IMR-90 (cell line): ENCODE measurements at regions not wholly inside any gene's neighbourhood (a gene's known extent, or its start where the extent isn't known, plus 50 kb on each side); places are given as distances from the start of the nearest gene placed in this dataset.

Experiments used
- ATAC-seq: fragments of 200-7000 bp; cut with Tn5 transposase; 2 replicates; pipeline ENCODE4 v1.9.1; 2020; ENCODE audit warnings: low read depth, mild to moderate bottlenecking, moderate library complexity
- BruUV-seq: library from RNA; stranded (reverse); fragments of 400-500 nt; replicated peaks from 2 replicates; lab custom pipeline; 2021; lab: Mats Ljungman, UMichigan
- CTCF ChIA-PET: fragments of 300-600 bp; formaldehyde crosslinking; extraction: SDS; loops from one replicate; lab custom pipeline; 2021; ENCODE audit warnings: antibody characterized with exemption; lab: Yijun Ruan, JAX
- POLR2A ChIA-PET: fragments of 300-600 bp; sonication (Branson Sonifier 250); formaldehyde crosslinking; loops from one replicate; lab custom pipeline; 2022; ENCODE audit warnings: antibody characterized with exemption; ENCODE audit not compliant: unreplicated experiment; lab: Charles Lee
- DNase-seq: peaks from one replicate; pipeline ENCODE4 v3.0.0; 2013
- H2AFZ ChIP-seq: replicated peaks from 2 replicates; pipeline ENCODE3; 2013; ENCODE audit warnings: low read length, mild to moderate bottlenecking; ENCODE audit not compliant: poor library complexity
- H2AK5ac ChIP-seq: 2 replicates; pipeline ENCODE4 v1.6.1; 2013; ENCODE audit warnings: low read depth, low read length, inconsistent platforms
- H2AK9ac ChIP-seq: replicated peaks from 2 replicates; pipeline ENCODE3; 2013; ENCODE audit warnings: mild to moderate bottlenecking, low read depth, low read length, moderate library complexity; ENCODE audit not compliant: poor library complexity
- H2BK120ac ChIP-seq: 2 replicates; pipeline ENCODE4 v1.6.1; 2013; ENCODE audit warnings: low read depth, low read length, inconsistent platforms
- H2BK15ac ChIP-seq: 3 replicates; pipeline ENCODE4 v1.6.1; 2013; ENCODE audit warnings: low read depth, low read length, inconsistent platforms
- H2BK20ac ChIP-seq: 2 replicates; pipeline ENCODE4 v1.6.1; 2013; ENCODE audit warnings: low read depth, mild to moderate bottlenecking, inconsistent platforms, low read length, moderate library complexity
- H2BK5ac ChIP-seq: 2 replicates; pipeline ENCODE4 v1.6.1; 2013; ENCODE audit warnings: mild to moderate bottlenecking, low read depth, low read length, inconsistent platforms; ENCODE audit not compliant: poor library complexity, severe bottlenecking
- H3K14ac ChIP-seq: replicated peaks from 2 replicates; pipeline ENCODE4 v1.6.1; 2013; ENCODE audit warnings: low read depth, low read length, inconsistent platforms
- H3K18ac ChIP-seq: 2 replicates; pipeline ENCODE4 v1.6.1; 2013; ENCODE audit warnings: low read depth, low read length, control low read depth
- H3K23ac ChIP-seq: 2 replicates; pipeline ENCODE4 v1.6.1; 2013; ENCODE audit warnings: low read depth, low read length, inconsistent platforms
- H3K27ac ChIP-seq: 2 replicates; pipeline ENCODE4 v1.5.1; 2013; ENCODE audit warnings: mild to moderate bottlenecking, control low read depth, low read length; ENCODE audit not compliant: insufficient read depth
- H3K27me3 ChIP-seq: 2 replicates; pipeline ENCODE4 v1.6.1; 2013; ENCODE audit warnings: low read length; ENCODE audit not compliant: control insufficient read depth, insufficient read depth
- H3K36me3 ChIP-seq: 2 replicates; pipeline ENCODE4 v1.6.1; 2013; ENCODE audit warnings: low read length, mixed read lengths; ENCODE audit not compliant: control insufficient read depth, insufficient read depth
- H3K4ac ChIP-seq: 2 replicates; pipeline ENCODE4 v1.6.1; 2013; ENCODE audit warnings: low read depth, low read length, inconsistent platforms
- H3K4me1 ChIP-seq: 2 replicates; pipeline ENCODE4 v1.6.1; 2013; ENCODE audit warnings: low read length, mixed read lengths; ENCODE audit not compliant: control insufficient read depth, insufficient read depth
- H3K4me2 ChIP-seq: 2 replicates; pipeline ENCODE4 v1.6.1; 2013; ENCODE audit warnings: low read depth, mild to moderate bottlenecking, control low read depth, low read length, moderate library complexity
- H3K4me3 ChIP-seq: 2 replicates; pipeline ENCODE4 v1.5.1; 2013; ENCODE audit warnings: low read depth, mild to moderate bottlenecking, control low read depth, low read length, moderate library complexity; ENCODE audit not compliant: insufficient read depth
- H3K56ac ChIP-seq: 2 replicates; pipeline ENCODE4 v1.6.1; 2013; ENCODE audit warnings: low read length, inconsistent platforms; ENCODE audit not compliant: insufficient read depth; ENCODE audit errors: extremely low read depth
- H3K79me1 ChIP-seq, 2 experiments: 2 replicates each; pipeline ENCODE4 v1.6.1; 2013; ENCODE audit warnings: low read length in 2 of 2, inconsistent platforms in 1 of 2, low read depth in 1 of 2
- H3K9ac ChIP-seq: 2 replicates; pipeline ENCODE4 v1.6.1; 2013; ENCODE audit warnings: low read depth, low read length, control low read depth
- H3K9me1 ChIP-seq: 2 replicates; pipeline ENCODE4 v1.6.1; 2013; ENCODE audit warnings: low read length, inconsistent platforms; ENCODE audit not compliant: insufficient read depth
- H3K9me3 ChIP-seq: 2 replicates; pipeline ENCODE4 v1.6.1; 2013; ENCODE audit warnings: low read length; ENCODE audit not compliant: control insufficient read depth, insufficient read depth
- H4K20me1 ChIP-seq: 2 replicates; pipeline ENCODE4 v1.6.1; 2013; ENCODE audit warnings: low read length, inconsistent platforms; ENCODE audit not compliant: insufficient read depth
- H4K5ac ChIP-seq: 2 replicates; pipeline ENCODE4 v1.6.1; 2013; ENCODE audit warnings: mild to moderate bottlenecking, low read depth, low read length, control low read depth
- H4K8ac ChIP-seq, 2 experiments: 2 replicates each; pipeline ENCODE4 v1.6.1; 2013; ENCODE audit warnings: low read depth in 2 of 2, low read length in 2 of 2, control low read depth in 1 of 2, inconsistent platforms in 1 of 2
- H4K91ac ChIP-seq: 2 replicates; pipeline ENCODE4 v1.6.1; 2013; ENCODE audit warnings: low read depth, low read length, inconsistent platforms; ENCODE audit not compliant: insufficient read depth
- BHLHE40 ChIP-seq: fragments of 150-350 bp; IDR thresholded peaks from 2 replicates; pipeline ENCODE4 v1.6.1; 2016; ENCODE audit warnings: mild to moderate bottlenecking, low read depth, low read length
- CHD1 ChIP-seq: IDR thresholded peaks from 2 replicates; pipeline ENCODE4 v1.6.1; 2012; ENCODE audit warnings: low read depth, low read length, improper control_type of control experiment
- MAZ ChIP-seq: IDR thresholded peaks from 2 replicates; pipeline ENCODE4 v1.6.1; 2012; ENCODE audit warnings: low read depth, mild to moderate bottlenecking, low read length, improper control_type of control experiment, moderate library complexity, borderline replicate concordance
- MXI1 ChIP-seq: IDR thresholded peaks from 2 replicates; pipeline ENCODE4 v1.6.1; 2012; ENCODE audit warnings: low read depth, mild to moderate bottlenecking, low read length, moderate library complexity, borderline replicate concordance
- WGBS, 2 experiments: methylation state at CpG; one replicate each; pipeline versions ENCODE4 v1.1.5 to v1.1.7; 2013; ENCODE audit warnings: missing lambda C conversion rate in 2 of 2; ENCODE audit not compliant: insufficient read length in 1 of 2; ENCODE audit errors: extremely low coverage in 2 of 2; 5-methylcytosine and 5-hydroxymethylcytosine counted together
- dilution Hi-C: fragments of 300-500 bp; cut with HindIII; formaldehyde crosslinking; loops from one replicate; pipeline ENCODE4 v1.14.3; 2018; ENCODE audit warnings: low sequenced_read_pairs; ENCODE audit not compliant: unreplicated experiment
- in situ Hi-C: fragments of 300-500 bp; cut with MboI; formaldehyde crosslinking; loops from 3 replicates; pipeline ENCODE4 v1.14.3; 2019; ENCODE audit warnings: low sequenced_read_pairs, inconsistent platforms, mixed read lengths
- intact Hi-C: fragments of 100-400 bp; cut with micrococcal nuclease; formaldehyde crosslinking; loops from 2 replicates; pipeline ENCODE4 v1.10.0; 2022

DNA sequence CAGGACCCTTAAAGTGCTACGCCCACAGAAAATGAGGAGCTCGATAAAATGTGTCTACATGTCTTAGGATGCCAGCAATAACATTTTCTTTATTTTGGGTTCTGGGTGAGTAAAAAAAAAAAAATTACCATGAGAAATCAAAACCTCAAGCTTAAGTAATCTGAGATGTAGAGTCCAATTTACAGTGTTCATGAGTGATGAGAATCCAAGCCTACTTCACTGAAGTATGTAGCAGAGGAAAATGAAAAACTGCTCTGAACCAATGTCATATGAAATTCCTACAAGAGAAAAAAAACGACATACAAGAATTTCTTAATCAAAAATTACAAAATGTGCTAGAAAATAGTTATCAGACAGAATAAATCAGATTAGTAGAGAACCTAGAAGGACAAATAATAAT is 274.4 kb downstream of the HTR7 start:
- H3K14ac ChIP-seq = no peak overlapping the region
- H3K9me3 ChIP-seq = no peaks in the 10 kb centered on the region
- H3K4ac ChIP-seq = no peak overlapping the region
- no peaks in the 10 kb centered on the region for H3K79me1 ChIP-seq
- no peak overlapping the region for H2AK5ac ChIP-seq
- H4K8ac ChIP-seq = no peak overlapping the region
- DNase-seq = no peak
- H3K4me3 ChIP-seq = no peak overlapping the region
- no peak for TF ChIP-seq CHD1
- no peak for TF ChIP-seq MAZ
- TF ChIP-seq BHLHE40 = no peak
- TF ChIP-seq MXI1 = no peak
- H3K27ac ChIP-seq = no peak overlapping the region
- H2BK20ac ChIP-seq = no peak overlapping the region
- no peak for ATAC-seq
- H2BK15ac ChIP-seq = no peak overlapping the region
- no peak overlapping the region for H2BK5ac ChIP-seq
- no peak overlapping the region for H2AK9ac ChIP-seq
- no peaks in the 10 kb centered on the region for H3K27me3 ChIP-seq
- H3K56ac ChIP-seq = no peak overlapping the region
- no peak overlapping the region for H4K91ac ChIP-seq
- peaks cover 2% of the 10 kb centered on the region; the same call in 1 of the 2 replicates for H3K4me1 ChIP-seq
- BruUV-seq = no TSS peak
- ChIA-PET POLR2A (no interaction called here), CTCF (interaction anchor here (0.6 to 1.0 kb wide), 2 partner anchors 9 to 87 kb away, joined by 3 read pairs; no protein-coding TSS in a partner anchor)
- H2AFZ ChIP-seq = no peak overlapping the region
- no peak overlapping the region for H3K4me2 ChIP-seq
- H2BK120ac ChIP-seq = no peak overlapping the region
- dilution Hi-C loops (no loop called here), in situ Hi-C loops (loop anchor here (10.0 kb wide), 1 partner anchor 1159 kb away; no protein-coding TSS in a partner anchor), intact Hi-C loops (no loop called here)
- H3K18ac ChIP-seq = no peak overlapping the region
- H4K20me1 ChIP-seq = no peaks in the 10 kb centered on the region
- WGBS, 2 experiments = no CpG with 5 or more reads among the region's 3 CpGs
- H3K9ac ChIP-seq = no peak overlapping the region
- H4K5ac ChIP-seq = no peak overlapping the region
- no peak overlapping the region for H3K23ac ChIP-seq
- no peaks in the 10 kb centered on the region for H3K36me3 ChIP-seq
- H3K9me1 ChIP-seq = no peaks in the 10 kb centered on the region; the same call in 1 of the 2 replicates
